D721Med (cell line): ENCODE measurements at regions not wholly inside any gene's neighbourhood (a gene's known extent, or its start where the extent isn't known, plus 50 kb on each side); places are given as distances from the start of the nearest gene placed in this dataset.

Source experiments
- DNase-seq: peaks from one replicate; pipeline ENCODE4 v3.0.0; 2011; ENCODE audit warnings: low spot score; ENCODE audit not compliant: insufficient read length
- FAIRE-seq: peaks from 2 replicates; lab custom pipeline; 2011; peaks lifted over from hg19 to GRCh38; lab: Jason Lieb, UNC
- TF ChIP-seq, protein P1 (sequence below): IDR thresholded peaks from 2 replicates; pipeline ENCODE4 v1.5.1; 2012; ENCODE audit warnings: mild to moderate bottlenecking, control low read depth; ENCODE audit not compliant: insufficient read depth; ENCODE audit errors: missing control alignments

GRCh38 chr20:23287354-23288190, 63.0 kb upstream of the NXT1 start:
- TF ChIP-seq, protein P1, sequence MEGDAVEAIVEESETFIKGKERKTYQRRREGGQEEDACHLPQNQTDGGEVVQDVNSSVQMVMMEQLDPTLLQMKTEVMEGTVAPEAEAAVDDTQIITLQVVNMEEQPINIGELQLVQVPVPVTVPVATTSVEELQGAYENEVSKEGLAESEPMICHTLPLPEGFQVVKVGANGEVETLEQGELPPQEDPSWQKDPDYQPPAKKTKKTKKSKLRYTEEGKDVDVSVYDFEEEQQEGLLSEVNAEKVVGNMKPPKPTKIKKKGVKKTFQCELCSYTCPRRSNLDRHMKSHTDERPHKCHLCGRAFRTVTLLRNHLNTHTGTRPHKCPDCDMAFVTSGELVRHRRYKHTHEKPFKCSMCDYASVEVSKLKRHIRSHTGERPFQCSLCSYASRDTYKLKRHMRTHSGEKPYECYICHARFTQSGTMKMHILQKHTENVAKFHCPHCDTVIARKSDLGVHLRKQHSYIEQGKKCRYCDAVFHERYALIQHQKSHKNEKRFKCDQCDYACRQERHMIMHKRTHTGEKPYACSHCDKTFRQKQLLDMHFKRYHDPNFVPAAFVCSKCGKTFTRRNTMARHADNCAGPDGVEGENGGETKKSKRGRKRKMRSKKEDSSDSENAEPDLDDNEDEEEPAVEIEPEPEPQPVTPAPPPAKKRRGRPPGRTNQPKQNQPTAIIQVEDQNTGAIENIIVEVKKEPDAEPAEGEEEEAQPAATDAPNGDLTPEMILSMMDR = no peak
- FAIRE-seq (no peak), DNase-seq (no peak)

GRCh38 chr20:23286346-23286745, 64.2 kb upstream of the NXT1 start:
- DNase-seq = no peak
- FAIRE-seq = no peak
- TF ChIP-seq, protein P1 = no peak

DNA sequence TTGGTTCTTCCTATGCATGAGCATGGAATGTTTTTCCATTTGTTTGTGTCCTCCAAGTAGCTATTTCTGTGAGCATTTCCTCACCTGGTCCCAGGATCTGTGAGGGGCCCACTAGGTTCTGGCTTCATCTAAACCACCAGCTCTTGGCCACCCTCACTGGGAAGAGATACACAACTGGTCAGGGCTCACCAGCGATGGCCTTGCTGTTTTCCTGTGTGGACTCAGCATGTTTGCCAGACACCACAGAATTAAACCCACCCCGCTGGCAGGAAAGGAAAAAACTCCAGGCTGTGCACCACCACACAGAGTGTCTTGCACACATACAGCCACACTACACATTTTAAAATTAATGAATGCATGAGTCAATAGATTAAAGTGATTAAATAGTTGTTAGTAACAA, 65.1 kb upstream of the NXT1 start:
- TF ChIP-seq, protein P1 = no peak
- no peak for FAIRE-seq
- DNase-seq = no peak

- TF ChIP-seq, protein P1 = no peak
- FAIRE-seq (no peak), DNase-seq (no peak)
These were observed 66.6 kb upstream of the NXT1 start for GRCh38 chr20:23284009-23284408.

DNA sequence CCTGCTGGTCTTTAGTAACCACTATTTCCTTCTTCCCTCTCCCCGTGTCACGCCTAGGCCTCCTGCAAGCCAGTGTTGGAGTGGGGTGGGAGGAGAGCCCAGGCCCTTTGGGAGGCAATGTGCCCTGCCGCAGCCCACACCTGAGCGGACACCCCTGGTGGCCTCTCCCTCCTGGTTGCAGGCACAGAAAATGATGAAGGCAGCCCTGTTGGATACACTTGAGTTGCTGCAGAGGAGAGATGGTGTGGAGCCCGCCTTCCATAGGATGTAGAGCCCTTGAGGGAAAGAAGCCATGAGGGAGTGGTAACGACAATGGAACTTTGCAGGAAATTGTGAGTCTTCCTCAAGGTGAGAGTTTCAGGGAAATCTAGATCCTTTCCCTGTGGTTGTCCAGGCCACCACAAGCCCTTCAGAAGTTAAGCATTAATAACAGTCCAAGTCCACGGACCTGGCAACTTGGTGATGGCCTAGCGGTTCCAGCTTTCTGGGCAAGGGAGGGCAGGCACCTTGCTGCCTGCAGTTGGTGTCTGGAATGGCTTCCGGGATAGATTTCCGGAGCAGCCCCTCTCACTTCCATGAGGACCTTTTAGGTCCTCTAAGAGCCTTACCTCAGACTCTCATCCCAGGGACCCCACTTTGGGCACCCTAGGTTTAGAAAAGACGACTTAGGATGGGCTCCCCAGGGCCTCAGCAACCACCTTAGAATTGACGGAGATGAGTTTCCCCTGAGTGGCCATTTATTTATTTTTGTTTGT, 67.3 kb upstream of the NXT1 start:
- no peak for DNase-seq
- FAIRE-seq = no peak
- TF ChIP-seq, protein P1 = no peak

GRCh38 chr20:23282546-23282945, 68.0 kb upstream of the NXT1 start:
- FAIRE-seq (no peak), DNase-seq (no peak)
- TF ChIP-seq, protein P1 = no peak
